Progenitor cell of endocrine pancreas (in vitro differentiated cells): ENCODE measurements at regions not wholly inside any gene's neighbourhood (a gene's known extent, or its start where the extent isn't known, plus 50 kb on each side); places are given as distances from the start of the nearest gene placed in this dataset.
"Not testable (repeated sequence)": the region's sequence is repeated elsewhere in the genome, so short reads cannot be mapped to it uniquely, and the experiment has no call there.

ENCODE experiments used
- DNase-seq: peaks from one replicate; pipeline ENCODE4 v3.0.0; 2021; ENCODE audit warnings: low spot score; ENCODE audit not compliant: unreplicated experiment
- H3K27ac Mint-ChIP-seq: 2 replicates; pipeline ENCODE4 v1.8.0; 2021; ENCODE audit warnings: mild to moderate bottlenecking, moderate library complexity, mixed read lengths
- H3K27me3 Mint-ChIP-seq: 2 replicates; pipeline ENCODE4 v1.8.0; 2021; ENCODE audit warnings: mixed read lengths
- H3K36me3 Mint-ChIP-seq: 2 replicates; pipeline ENCODE4 v1.8.0; 2022; ENCODE audit warnings: mixed read lengths; ENCODE audit not compliant: insufficient read depth
- H3K4me1 Mint-ChIP-seq: 2 replicates; pipeline ENCODE4 v1.8.0; 2021; ENCODE audit warnings: low read depth, mixed read lengths
- H3K4me3 Mint-ChIP-seq: 2 replicates; pipeline ENCODE4 v1.8.0; 2021; ENCODE audit warnings: low read depth, mild to moderate bottlenecking, moderate library complexity, mixed read lengths
- H3K9me3 Mint-ChIP-seq: 2 replicates; pipeline ENCODE4 v1.8.0; 2021; ENCODE audit warnings: low read depth, mixed read lengths
- CTCF ChIP-seq: fragments of 200-600 bp; sonication (generic); IDR thresholded peaks from one replicate; pipeline ENCODE4 v1.5.0; 2021; ENCODE audit warnings: antibody characterized with exemption, mild to moderate bottlenecking; ENCODE audit not compliant: unreplicated experiment

- peaks cover 38% of the 10 kb centered on the region for H3K36me3 Mint-ChIP-seq
- no peak for TF ChIP-seq CTCF
- no peak for DNase-seq
- peaks cover 21% of the 10 kb centered on the region for H3K9me3 Mint-ChIP-seq
- H3K27me3 Mint-ChIP-seq: no peaks in the 10 kb centered on the region
- H3K4me3 Mint-ChIP-seq: no peak overlapping the region
- H3K27ac Mint-ChIP-seq: no peak overlapping the region
- H3K4me1 Mint-ChIP-seq: no peaks in the 10 kb centered on the region
Measured at GRCh38 chr12:100061814-100062213, 77.1 kb upstream of the ANKS1B start.

GRCh38 chr12:100058482-100059029 is 73.8 kb upstream of the ANKS1B start:
- Mint-ChIP-seq H3K4me1 (peaks cover 2% of the 10 kb centered on the region), H3K27ac (peak overlapping the region; percentile 43), H3K27me3 (no peaks in the 10 kb centered on the region), H3K36me3 (peaks cover 19% of the 10 kb centered on the region), H3K4me3 (no peak overlapping the region), H3K9me3 (no peaks in the 10 kb centered on the region)
- TF ChIP-seq CTCF: no peak
- DNase-seq: no peak

- not testable (repeated sequence) for H3K4me1 Mint-ChIP-seq, H3K27ac Mint-ChIP-seq, H3K9me3 Mint-ChIP-seq, H3K27me3 Mint-ChIP-seq, DNase-seq, H3K4me3 Mint-ChIP-seq
- H3K36me3 Mint-ChIP-seq: peaks cover 41% of the 10 kb centered on the region
Measured at GRCh38 chr12:100046202-100046601, 61.5 kb upstream of the ANKS1B start.

- DNase-seq: no peak
- no peak for TF ChIP-seq CTCF
- no peak overlapping the region for H3K4me3 Mint-ChIP-seq
- peaks cover 42% of the 10 kb centered on the region for H3K36me3 Mint-ChIP-seq
- peaks cover 9% of the 10 kb centered on the region for H3K9me3 Mint-ChIP-seq
- H3K4me1 Mint-ChIP-seq: peaks cover 8% of the 10 kb centered on the region
- no peak overlapping the region for H3K27ac Mint-ChIP-seq
- no peaks in the 10 kb centered on the region for H3K27me3 Mint-ChIP-seq
Measured at GRCh38 chr12:100044266-100044665, 59.5 kb upstream of the ANKS1B start.

- H3K27ac Mint-ChIP-seq: peak overlapping the region; percentile 31
- peaks cover 9% of the 10 kb centered on the region for H3K9me3 Mint-ChIP-seq
- H3K36me3 Mint-ChIP-seq: peaks cover 44% of the 10 kb centered on the region
- no peak for TF ChIP-seq CTCF
- no peak for DNase-seq
- peaks cover 8% of the 10 kb centered on the region for H3K4me1 Mint-ChIP-seq
- H3K4me3 Mint-ChIP-seq: no peak overlapping the region
- no peaks in the 10 kb centered on the region for H3K27me3 Mint-ChIP-seq
Measured at GRCh38 chr12:100043631-100044030, 58.9 kb upstream of the ANKS1B start.
